ENCODE measurements at regions not wholly inside any gene's neighbourhood (a gene's known extent, or its start where the extent isn't known, plus 50 kb on each side); places are given as distances from the start of the nearest gene placed in this dataset.

DNA sequence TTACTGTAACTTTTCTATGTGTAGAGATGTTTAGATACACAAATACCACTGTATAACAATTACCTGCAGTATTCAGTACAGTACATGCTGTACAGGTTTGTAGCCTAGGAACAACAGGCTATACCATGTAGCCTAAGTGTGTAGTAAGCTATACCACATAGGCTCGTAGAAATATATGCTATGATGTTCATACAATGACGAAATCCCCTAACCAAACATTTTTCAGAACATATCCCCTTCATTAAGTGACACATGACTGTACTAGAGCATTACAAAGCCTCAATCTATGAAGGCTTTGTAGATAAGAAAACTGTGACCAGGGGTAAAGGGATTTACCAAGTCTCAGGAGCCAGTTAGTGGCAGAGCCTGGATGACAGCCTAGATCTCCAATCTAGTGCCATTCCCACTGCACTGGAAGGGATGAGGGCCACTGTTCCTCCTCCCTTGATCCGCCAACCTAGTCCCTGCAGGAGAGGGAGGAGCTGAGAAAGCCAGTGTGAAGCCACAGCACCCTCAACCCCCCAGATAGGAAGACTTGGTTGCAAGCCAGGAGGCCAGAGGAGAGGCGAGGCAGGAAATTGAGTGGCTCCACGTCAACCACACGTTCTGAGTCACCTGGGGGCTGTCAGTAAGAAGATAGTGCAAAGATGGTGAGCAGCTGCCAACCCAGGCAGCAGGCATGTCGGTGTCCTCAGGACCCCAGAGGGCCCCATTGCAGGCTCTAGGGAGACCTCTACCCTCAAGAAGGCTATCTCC lies 227.7 kb downstream of the BCOR start:
- no peak overlapping the region for H2BK15ac ChIP-seq (ENCODE audit: low read depth, low read length)
- H3K27ac Mint-ChIP-seq: no peak overlapping the region
- no peak overlapping the region for H4K8ac ChIP-seq (replicated peaks; ENCODE audit: insufficient read length, low read depth, low read length)
- no peak overlapping the region for H3K4me2 ChIP-seq (ENCODE audit: insufficient read depth, insufficient read length, low read length)
- H3K18ac ChIP-seq (ENCODE audit: insufficient read length, low read depth, low read length): no peak overlapping the region
- H3K23ac ChIP-seq (ENCODE audit: insufficient read length, low read depth, low read length): no peak overlapping the region
- H3K27ac ChIP-seq (ENCODE audit: insufficient read length, low read depth, low read length): no peak overlapping the region
- no peaks in the 10 kb centered on the region for H3K27me3 ChIP-seq (ENCODE audit: insufficient read depth, low read length)
- no peak overlapping the region for H3K56ac ChIP-seq (ENCODE audit: insufficient read length, low read depth, low read length)
- TF ChIP-seq, protein P1, sequence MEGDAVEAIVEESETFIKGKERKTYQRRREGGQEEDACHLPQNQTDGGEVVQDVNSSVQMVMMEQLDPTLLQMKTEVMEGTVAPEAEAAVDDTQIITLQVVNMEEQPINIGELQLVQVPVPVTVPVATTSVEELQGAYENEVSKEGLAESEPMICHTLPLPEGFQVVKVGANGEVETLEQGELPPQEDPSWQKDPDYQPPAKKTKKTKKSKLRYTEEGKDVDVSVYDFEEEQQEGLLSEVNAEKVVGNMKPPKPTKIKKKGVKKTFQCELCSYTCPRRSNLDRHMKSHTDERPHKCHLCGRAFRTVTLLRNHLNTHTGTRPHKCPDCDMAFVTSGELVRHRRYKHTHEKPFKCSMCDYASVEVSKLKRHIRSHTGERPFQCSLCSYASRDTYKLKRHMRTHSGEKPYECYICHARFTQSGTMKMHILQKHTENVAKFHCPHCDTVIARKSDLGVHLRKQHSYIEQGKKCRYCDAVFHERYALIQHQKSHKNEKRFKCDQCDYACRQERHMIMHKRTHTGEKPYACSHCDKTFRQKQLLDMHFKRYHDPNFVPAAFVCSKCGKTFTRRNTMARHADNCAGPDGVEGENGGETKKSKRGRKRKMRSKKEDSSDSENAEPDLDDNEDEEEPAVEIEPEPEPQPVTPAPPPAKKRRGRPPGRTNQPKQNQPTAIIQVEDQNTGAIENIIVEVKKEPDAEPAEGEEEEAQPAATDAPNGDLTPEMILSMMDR (conservative IDR thresholded peaks at IDR 0.05): no peak
- H3K4me1 Mint-ChIP-seq: peaks cover 5 to 12% of the 10 kb centered on the region in 2 experiments; a peak in 3 of 4 replicates
- H3T11ph ChIP-seq (ENCODE audit: low read length): no peak overlapping the region
- no peak overlapping the region for H2BK20ac ChIP-seq (ENCODE audit: low read depth, low read length, poor library complexity, severe bottlenecking)
- no peak overlapping the region for H4K91ac ChIP-seq (ENCODE audit: insufficient read length, low read depth, low read length)
- no peaks in the 10 kb centered on the region for H3K23me2 ChIP-seq (ENCODE audit: insufficient read length, low read depth, low read length, poor library complexity, severe bottlenecking)
- H3K9me3 Mint-ChIP-seq: peaks cover 67 to 76% of the 10 kb centered on the region in 2 experiments
- no peak overlapping the region for H3K4me3 Mint-ChIP-seq
- no peak overlapping the region for H2AFZ ChIP-seq (ENCODE audit: low read length)
- no CpG with 5 or more reads among the region's 7 CpGs for WGBS (ENCODE audit: extremely low coverage, insufficient read length, low lambda C conversion rate)
- H2BK5ac ChIP-seq (ENCODE audit: insufficient read length, low read length): no peak overlapping the region
- no peaks in the 10 kb centered on the region for H3K79me1 ChIP-seq (ENCODE audit: insufficient read depth, low read depth, low read length, poor library complexity, severe bottlenecking)
- no peaks in the 10 kb centered on the region for H4K20me1 ChIP-seq (ENCODE audit: control insufficient read depth, insufficient read depth, insufficient read length)
- no peak overlapping the region for H3K14ac ChIP-seq (ENCODE audit: insufficient read depth, low read length)
- no peak overlapping the region for H3K9ac ChIP-seq (ENCODE audit: extremely low read depth, insufficient read length, low read length)
- H3K27me3 Mint-ChIP-seq (ENCODE audit: low read depth): peaks cover 9% of the 10 kb centered on the region
- H2BK120ac ChIP-seq (ENCODE audit: low read depth, low read length, poor library complexity, severe bottlenecking): no peak overlapping the region
- no peak overlapping the region for H4K5ac ChIP-seq (ENCODE audit: insufficient read length, low read depth, low read length)
- H3K79me2 ChIP-seq (ENCODE audit: insufficient read depth, low read length): no peaks in the 10 kb centered on the region
- H3K9me3 ChIP-seq (ENCODE audit: control insufficient read depth, low read depth, low read length): no peaks in the 10 kb centered on the region
- peaks cover 7% of the 10 kb centered on the region; the same call in 1 of the 2 replicates for H3K4me1 ChIP-seq (ENCODE audit: insufficient read depth, low read length)
- peaks cover 0 to 6% (median 5%) of the 10 kb centered on the region in 3 experiments; a peak in 6 of 7 replicates for H3K36me3 Mint-ChIP-seq (ENCODE audit: insufficient read depth in 1 of 3, low read depth in 3 of 3)
- no peak for DNase-seq
- H2AK5ac ChIP-seq (ENCODE audit: insufficient read length, low read length): no peak overlapping the region
- no peak overlapping the region for H2BK12ac ChIP-seq (ENCODE audit: insufficient read length, low read depth, low read length)
- no peak overlapping the region for H3K4ac ChIP-seq (ENCODE audit: low read depth, low read length)

Measured in H9 (cell line).